Body of pancreas (tissue), 4 donors: ENCODE measurements at regions not wholly inside any gene's neighbourhood (a gene's known extent, or its start where the extent isn't known, plus 50 kb on each side); places are given as distances from the start of the nearest gene placed in this dataset.

Experiments
- CTCF ChIP-seq, 7 experiments: fragments of 450-650 bp in 4 of 7; fragments of 200-600 bp in 3 of 7; sonication (generic) in 3 of 7; IDR thresholded peaks; one replicate each; pipeline ENCODE4 v1.5.1; 2016 to 2019; ENCODE audit warnings: antibody characterized with exemption in 7 of 7
- POLR2A ChIP-seq, 3 donors: fragments of 450-650 bp; IDR thresholded peaks; one replicate each; pipeline ENCODE4 v1.6.1; 2016; ENCODE audit warnings: antibody characterized with exemption in 3 of 3, mild to moderate bottlenecking in 2 of 3

- TF ChIP-seq CTCF (IDR thresholded peaks at IDR 0.05) (no peak), POLR2A (IDR thresholded peaks at IDR 0.05) (no peak)
Observed at GRCh38 chr10:130745251-130745650, 566.3 kb downstream of the TCERG1L start.
